NCI-H526 (cell line): ENCODE measurements at regions not wholly inside any gene's neighbourhood (a gene's known extent, or its start where the extent isn't known, plus 50 kb on each side); places are given as distances from the start of the nearest gene placed in this dataset.
"Not testable (repeated sequence)": the region's sequence is repeated elsewhere in the genome, so short reads cannot be mapped to it uniquely, and the experiment has no call there.

Experiments
- DNase-seq, 2 experiments: peaks; one replicate each; lab custom pipeline; 2025; lab: John Stamatoyannopoulos, UW

GRCh38 chr1:4219111-4219510 is 319.0 kb upstream of the C1orf174 start:
- DNase-seq = no peak

GRCh38 chr1:4219826-4220225 is 319.8 kb upstream of the C1orf174 start:
- no peak for DNase-seq

DNA sequence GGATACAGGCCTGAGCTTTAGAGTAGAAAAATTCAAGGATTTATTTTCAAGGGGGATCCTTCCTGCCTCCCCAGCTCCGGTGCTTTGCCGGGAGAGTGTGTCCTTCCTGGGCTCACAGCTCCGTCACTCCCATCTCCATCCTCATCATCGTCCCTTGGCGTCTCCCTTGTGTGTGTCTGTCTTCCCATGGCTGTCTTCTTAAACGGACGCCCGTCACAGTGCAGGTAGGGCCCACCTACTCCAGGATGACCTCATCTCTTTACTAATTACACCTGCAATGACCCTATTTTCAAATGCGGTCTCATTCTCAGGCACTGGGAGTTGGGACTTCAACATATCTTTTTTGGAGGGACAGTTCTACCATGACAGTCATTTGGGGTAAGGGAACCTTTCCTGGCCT is 320.3 kb upstream of the C1orf174 start:
- DNase-seq = no peak

- DNase-seq = no peak
Observed at GRCh38 chr1:4221107-4221506, 321.0 kb upstream of the C1orf174 start.

GRCh38 chr1:4224684-4225467 is 324.8 kb upstream of the C1orf174 start:
- no peak for DNase-seq

GRCh38 chr1:4227986-4228385 is 327.9 kb upstream of the C1orf174 start:
- DNase-seq = peak in 1 of 2 experiments; percentile 1

- DNase-seq = no peak
Observed at GRCh38 chr1:4253935-4254334, 353.9 kb upstream of the C1orf174 start.

GRCh38 chr1:4256351-4256750 is 356.3 kb upstream of the C1orf174 start:
- DNase-seq = no peak

DNA sequence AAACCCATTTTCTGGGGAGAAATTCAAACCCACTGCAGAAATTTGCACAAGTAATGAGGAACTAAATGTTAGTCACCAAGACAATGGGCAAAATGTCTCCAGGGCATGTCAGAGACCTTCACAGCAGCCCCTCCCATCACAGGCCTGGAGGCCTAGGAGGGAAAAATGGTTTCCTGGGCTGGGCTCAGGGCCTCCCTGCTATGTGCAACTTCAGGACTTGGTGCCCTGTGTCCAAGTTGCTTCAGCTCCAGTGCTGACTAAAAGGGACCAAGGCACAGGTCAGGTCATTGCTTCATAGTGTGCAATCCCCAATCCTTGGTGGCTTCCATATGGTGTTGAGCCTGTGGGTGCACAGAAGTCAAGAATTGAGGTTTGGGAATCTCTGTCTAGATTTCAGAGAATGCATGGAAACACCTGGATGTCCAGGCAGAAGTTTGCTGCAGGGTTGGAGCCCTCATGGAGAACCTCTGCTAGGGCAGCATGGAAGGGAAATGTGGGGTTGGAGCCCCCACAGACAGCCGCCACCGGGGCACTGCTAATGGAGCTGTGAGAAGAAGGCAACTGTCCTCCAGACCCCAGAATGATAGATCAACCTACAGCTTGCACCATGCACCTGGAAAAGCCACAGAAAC is 358.2 kb upstream of the C1orf174 start:
- not testable (repeated sequence) for DNase-seq

- DNase-seq = no peak
Observed at GRCh38 chr1:4261327-4261726, 361.3 kb upstream of the C1orf174 start.

- DNase-seq = no peak
Observed at GRCh38 chr1:4262665-4263064, 362.6 kb upstream of the C1orf174 start.

- no peak for DNase-seq
Observed at GRCh38 chr1:4263699-4264098, 363.6 kb upstream of the C1orf174 start.

DNA sequence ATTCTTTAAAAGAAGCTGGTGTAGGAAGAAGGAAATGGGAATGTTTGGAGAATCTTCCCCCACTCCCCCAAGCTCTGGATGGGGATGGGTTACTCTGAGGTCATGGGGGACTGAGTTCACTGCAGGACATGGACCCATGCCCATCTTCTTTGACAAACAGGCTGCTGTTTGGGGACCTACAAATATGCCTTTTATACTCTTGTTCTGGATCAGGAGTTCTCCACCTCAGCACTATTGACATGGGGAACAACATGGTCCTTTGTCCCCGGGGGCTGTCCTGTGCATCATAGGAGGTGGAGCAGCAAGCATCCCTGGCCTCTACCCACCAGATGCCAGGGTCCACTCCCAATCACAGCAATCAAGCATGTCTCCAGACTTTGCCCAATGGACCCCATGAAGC is 365.8 kb upstream of the C1orf174 start:
- DNase-seq = no peak

DNA sequence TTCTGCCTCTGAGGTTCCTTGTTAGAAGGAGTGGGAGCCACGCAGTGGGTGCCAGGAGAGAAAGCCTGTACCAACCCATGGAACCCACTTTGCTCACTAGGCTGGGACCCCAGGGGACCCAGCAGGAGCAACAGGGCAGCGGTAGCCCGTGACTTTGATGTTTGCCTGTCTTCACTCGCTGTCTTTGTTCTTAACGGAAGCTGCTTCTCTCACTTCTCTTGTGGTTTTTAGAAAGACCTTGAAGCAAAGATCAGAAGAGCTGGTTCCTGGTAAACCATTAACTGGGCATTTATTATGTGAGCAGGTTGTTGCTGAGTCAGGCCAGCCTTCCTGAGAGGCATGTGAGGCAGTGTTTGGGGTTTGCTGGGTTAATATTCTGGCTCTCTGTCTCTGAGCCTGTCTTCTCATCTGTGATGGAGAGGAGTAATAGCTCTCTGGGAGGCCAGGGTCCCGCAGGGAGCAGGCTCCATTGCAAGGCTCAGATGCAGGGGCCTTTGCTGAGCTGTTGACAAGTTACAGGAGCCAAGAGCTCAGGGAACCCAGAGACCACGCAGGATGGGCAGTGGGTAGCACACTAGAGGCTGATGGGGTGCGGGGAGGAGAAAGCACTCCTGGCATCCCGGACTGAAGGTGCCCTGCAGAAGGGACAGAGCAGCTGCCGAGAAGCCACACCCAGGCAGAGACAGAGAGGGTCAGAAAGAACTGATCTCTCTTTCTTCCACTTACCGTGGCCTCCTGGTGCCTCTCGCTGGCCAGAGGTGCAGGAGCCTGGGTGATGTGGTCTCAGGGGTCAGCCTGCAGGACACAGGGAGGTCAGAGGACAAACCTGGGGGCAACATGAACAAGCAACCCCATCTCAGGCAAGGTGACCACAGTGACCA is 367.5 kb upstream of the C1orf174 start:
- DNase-seq = no peak

- DNase-seq = no peak
Observed at GRCh38 chr1:4268262-4268888, 368.3 kb upstream of the C1orf174 start.

GRCh38 chr1:4268889-4269284 is 368.8 kb upstream of the C1orf174 start:
- no peak for DNase-seq

DNA sequence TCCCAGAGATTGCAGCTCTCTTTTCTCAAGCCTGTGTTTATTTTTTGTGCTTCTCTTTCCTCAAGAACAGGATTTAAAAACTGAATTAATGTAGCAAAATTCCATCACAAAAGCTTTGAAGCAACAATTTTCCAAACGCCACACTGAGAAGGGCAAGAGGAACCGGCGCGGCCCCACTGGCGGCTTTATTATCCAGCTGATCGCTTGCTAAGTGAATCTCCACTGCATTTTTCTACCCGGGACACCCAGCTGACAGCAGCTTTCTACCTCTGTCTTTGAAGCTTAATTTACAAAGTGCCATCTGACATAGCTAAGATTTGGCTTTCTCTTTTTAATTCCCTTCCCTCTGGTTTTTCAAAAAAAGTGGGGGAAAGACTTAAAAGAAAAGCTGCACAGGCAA is 369.3 kb upstream of the C1orf174 start:
- DNase-seq = no peak

DNA sequence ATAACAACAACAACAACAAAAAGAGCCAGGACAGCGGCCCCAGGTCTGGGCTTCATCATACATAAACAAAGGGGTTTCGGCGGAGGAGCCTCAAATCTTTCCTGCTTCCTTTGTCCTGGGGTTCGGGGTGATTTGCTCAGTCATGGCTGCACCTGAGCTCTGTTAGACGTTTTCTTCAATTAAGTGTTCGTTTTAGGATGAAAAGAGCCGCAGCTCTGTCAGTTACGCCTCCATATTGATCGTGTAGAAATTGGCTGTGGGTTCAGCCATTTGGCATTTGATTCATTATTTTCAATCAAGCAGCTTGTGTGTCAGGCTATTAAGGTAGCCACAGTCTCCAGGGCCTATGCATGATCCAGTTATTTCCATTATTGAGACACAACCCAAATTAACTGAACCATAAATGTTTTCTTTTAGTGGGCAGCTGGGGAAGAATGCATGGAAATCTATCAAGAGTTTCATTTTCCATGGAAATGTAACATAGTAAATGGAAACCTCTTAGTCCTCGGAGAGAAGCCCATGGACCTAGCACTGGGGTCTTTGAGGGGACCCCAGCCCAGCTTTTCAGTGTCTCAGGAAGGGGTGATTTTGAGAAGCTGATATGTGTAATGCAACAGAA is 370.0 kb upstream of the C1orf174 start:
- no peak for DNase-seq

DNA sequence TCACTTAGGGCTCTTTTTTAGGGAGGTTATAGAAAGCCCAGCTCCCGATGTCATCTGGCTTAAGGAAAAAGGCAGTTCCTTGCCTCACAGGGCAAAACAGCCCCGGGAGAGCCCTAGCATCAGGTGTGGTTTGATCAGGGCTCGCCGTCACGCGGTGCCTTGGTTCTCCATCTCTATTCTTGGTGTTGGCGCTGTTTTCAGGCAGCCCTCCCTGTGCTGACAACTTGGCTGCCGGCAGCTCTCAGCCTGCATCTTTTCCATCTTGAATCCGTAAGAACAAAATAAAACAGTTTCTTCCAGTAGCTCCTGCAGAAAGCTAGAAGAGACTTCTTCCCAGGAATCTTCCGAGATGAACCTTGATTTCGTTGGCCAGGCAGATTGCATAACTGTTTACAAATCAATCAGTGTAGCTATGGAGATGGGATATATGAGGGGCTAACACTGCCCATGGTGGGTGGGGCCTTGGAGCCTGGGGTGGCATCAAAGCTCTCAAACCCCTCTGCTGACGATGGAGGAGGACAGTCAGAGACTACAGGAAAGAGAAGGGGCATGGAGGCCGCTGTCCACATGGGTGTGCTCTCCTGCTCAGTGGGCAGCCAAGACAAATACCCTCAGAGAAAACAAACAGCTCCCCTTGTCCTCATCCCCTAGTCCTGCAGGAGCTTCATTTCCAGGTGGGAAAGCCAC is 370.7 kb upstream of the C1orf174 start:
- DNase-seq = no peak

GRCh38 chr1:4271338-4271998 is 371.4 kb upstream of the C1orf174 start:
- DNase-seq = no peak

DNA sequence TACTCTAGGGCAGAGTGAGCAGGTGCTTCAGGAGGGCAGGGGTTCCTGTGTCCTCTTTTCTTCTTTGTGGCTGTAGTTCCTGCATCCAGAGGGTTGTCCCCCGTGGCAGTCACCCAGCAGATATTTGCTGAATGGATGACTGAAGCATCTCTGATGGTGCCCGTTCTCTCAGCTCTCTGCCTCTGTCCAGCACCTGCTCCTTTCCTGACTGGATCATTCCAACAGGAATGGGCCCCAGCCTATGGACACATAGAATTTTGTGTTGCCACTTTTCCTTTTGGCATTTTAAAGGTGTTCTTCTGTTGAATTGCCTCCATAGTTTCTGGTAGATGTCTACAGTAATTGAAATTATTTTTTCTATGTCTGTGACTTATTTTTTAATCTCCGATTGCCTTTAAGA is 372.5 kb upstream of the C1orf174 start:
- no peak for DNase-seq
